PC-3 (cell line): ENCODE measurements at regions not wholly inside any gene's neighbourhood (a gene's known extent, or its start where the extent isn't known, plus 50 kb on each side); places are given as distances from the start of the nearest gene placed in this dataset.

ENCODE experiments used
- ATAC-seq: fragments of 200-7000 bp; cut with Tn5 transposase; 2 replicates; pipeline ENCODE4 v1.9.1; 2020; ENCODE audit warnings: mild to moderate bottlenecking, moderate library complexity
- BruUV-seq: library from RNA; stranded (reverse); fragments of 400-500 nt; replicated peaks from 2 replicates; lab custom pipeline; 2021; lab: Mats Ljungman, UMichigan
- CTCF ChIA-PET: fragments of 300-600 bp; sonication (Branson Sonifier 250); formaldehyde crosslinking; loops from one replicate; lab custom pipeline; 2022; ENCODE audit warnings: antibody characterized with exemption; lab: Charles Lee
- POLR2A ChIA-PET: fragments of 300-600 bp; sonication (Branson Sonifier 250); formaldehyde crosslinking; loops from one replicate; lab custom pipeline; 2022; ENCODE audit warnings: antibody characterized with exemption; ENCODE audit not compliant: unreplicated experiment; lab: Charles Lee
- DNase-seq: peaks from one replicate; pipeline ENCODE4 v3.0.0-alpha.2; 2015
- H2AFZ ChIP-seq: fragments of 300-600 bp; sonication (generic); 2 replicates; pipeline ENCODE4 v1.6.0; 2016; ENCODE audit warnings: antibody characterized with exemption, low read length
- H3F3A ChIP-seq: fragments of 300-600 bp; sonication (generic); one replicate; pipeline ENCODE4 v1.6.0; 2017; ENCODE audit warnings: antibody characterized with exemption, low read length, control low read depth, mild to moderate bottlenecking; ENCODE audit not compliant: unreplicated experiment
- H3K27ac ChIP-seq: fragments of 300-600 bp; sonication (generic); 2 replicates; pipeline ENCODE4 v1.5.1; 2016; ENCODE audit warnings: mild to moderate bottlenecking, low read length
- H3K27me3 ChIP-seq: fragments of 300-600 bp; sonication (generic); 2 replicates; pipeline ENCODE4 v1.6.1; 2016; ENCODE audit warnings: low read length, mixed read lengths
- H3K36me3 ChIP-seq: fragments of 300-600 bp; sonication (generic); 2 replicates; pipeline ENCODE4 v1.6.1; 2016; ENCODE audit warnings: low read depth, mixed run types, low read length, mixed read lengths
- H3K4me1 ChIP-seq: fragments of 300-600 bp; sonication (generic); 2 replicates; pipeline ENCODE4 v1.5.1; 2016; ENCODE audit warnings: low read length; ENCODE audit not compliant: insufficient read depth
- H3K4me2 ChIP-seq: fragments of 300-600 bp; sonication (generic); 2 replicates; pipeline ENCODE4 v1.6.0; 2016; ENCODE audit warnings: low read length
- H3K4me3 ChIP-seq: fragments of 300-600 bp; sonication (generic); 2 replicates; pipeline ENCODE4 v1.5.1; 2016; ENCODE audit warnings: mild to moderate bottlenecking, low read length, mixed read lengths
- H3K79me2 ChIP-seq: fragments of 300-600 bp; sonication (generic); 2 replicates; pipeline ENCODE4 v1.6.1; 2017; ENCODE audit warnings: low read length, mixed read lengths
- H3K9ac ChIP-seq: fragments of 300-600 bp; sonication (generic); 2 replicates; pipeline ENCODE4 v1.6.0; 2016; ENCODE audit warnings: mild to moderate bottlenecking, low read length
- H3K9me2 ChIP-seq: fragments of 300-600 bp; sonication (generic); replicated peaks from 2 replicates; pipeline ENCODE4 v1.6.1; 2016; ENCODE audit warnings: mixed run types, low read length, mixed read lengths
- H3K9me3 ChIP-seq: fragments of 300-600 bp; sonication (generic); 2 replicates; pipeline ENCODE4 v1.6.1; 2016; ENCODE audit warnings: low read length, mixed read lengths
- H4K20me1 ChIP-seq: fragments of 300-600 bp; sonication (generic); 2 replicates; pipeline ENCODE4 v1.6.1; 2016; ENCODE audit warnings: low read length, mixed read lengths
- EZH2 ChIP-seq: fragments of 300-600 bp; sonication (generic); IDR thresholded peaks from one replicate; pipeline ENCODE4 v1.6.1; 2017; ENCODE audit warnings: antibody characterized with exemption, mild to moderate bottlenecking, low read length; ENCODE audit not compliant: unreplicated experiment
- EZH2phosphoT487 ChIP-seq: fragments of 300-600 bp; sonication (generic); IDR thresholded peaks from 2 replicates; pipeline ENCODE4 v1.6.1; 2018; ENCODE audit warnings: mild to moderate bottlenecking, antibody characterized with exemption, low read length, borderline replicate concordance
- intact Hi-C: fragments of 100-400 bp; cut with micrococcal nuclease; formaldehyde crosslinking; loops from 2 replicates; pipeline ENCODE4 v1.9.0; 2023
- TF ChIP-seq, protein P1 (sequence below): fragments of 300-600 bp; sonication (generic); conservative IDR thresholded peaks from 2 replicates; pipeline ENCODE4 v1.5.1; 2017; ENCODE audit warnings: antibody characterized with exemption, low read depth, mild to moderate bottlenecking, low read length

- Histone ChIP-seq H3K27me3 (peaks cover 40% of the 10 kb centered on the region), H3K79me2 (no peaks in the 10 kb centered on the region), H3F3A (no peaks in the 10 kb centered on the region), H2AFZ (no peak overlapping the region), H3K27ac (no peak overlapping the region), H3K4me1 (no peaks in the 10 kb centered on the region), H3K9ac (no peak overlapping the region), H3K4me3 (no peak overlapping the region), H3K4me2 (no peak overlapping the region), H4K20me1 (no peaks in the 10 kb centered on the region), H3K9me3 (no peaks in the 10 kb centered on the region), H3K36me3 (no peaks in the 10 kb centered on the region), H3K9me2 (no peaks in the 10 kb centered on the region)
- no peak for ATAC-seq
- POLR2A ChIA-PET, result no interaction called here
- CTCF ChIA-PET, result no interaction called here
- no TSS peak for BruUV-seq
- TF ChIP-seq EZH2 (no peak), EZH2phosphoT487 (no peak)
- TF ChIP-seq, protein P1, sequence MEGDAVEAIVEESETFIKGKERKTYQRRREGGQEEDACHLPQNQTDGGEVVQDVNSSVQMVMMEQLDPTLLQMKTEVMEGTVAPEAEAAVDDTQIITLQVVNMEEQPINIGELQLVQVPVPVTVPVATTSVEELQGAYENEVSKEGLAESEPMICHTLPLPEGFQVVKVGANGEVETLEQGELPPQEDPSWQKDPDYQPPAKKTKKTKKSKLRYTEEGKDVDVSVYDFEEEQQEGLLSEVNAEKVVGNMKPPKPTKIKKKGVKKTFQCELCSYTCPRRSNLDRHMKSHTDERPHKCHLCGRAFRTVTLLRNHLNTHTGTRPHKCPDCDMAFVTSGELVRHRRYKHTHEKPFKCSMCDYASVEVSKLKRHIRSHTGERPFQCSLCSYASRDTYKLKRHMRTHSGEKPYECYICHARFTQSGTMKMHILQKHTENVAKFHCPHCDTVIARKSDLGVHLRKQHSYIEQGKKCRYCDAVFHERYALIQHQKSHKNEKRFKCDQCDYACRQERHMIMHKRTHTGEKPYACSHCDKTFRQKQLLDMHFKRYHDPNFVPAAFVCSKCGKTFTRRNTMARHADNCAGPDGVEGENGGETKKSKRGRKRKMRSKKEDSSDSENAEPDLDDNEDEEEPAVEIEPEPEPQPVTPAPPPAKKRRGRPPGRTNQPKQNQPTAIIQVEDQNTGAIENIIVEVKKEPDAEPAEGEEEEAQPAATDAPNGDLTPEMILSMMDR, result no peak
- intact Hi-C loops, result no loop called here
- no peak for DNase-seq
Observed at GRCh38 chr16:49061137-49061714, 220.4 kb downstream of the CBLN1 start.

DNA sequence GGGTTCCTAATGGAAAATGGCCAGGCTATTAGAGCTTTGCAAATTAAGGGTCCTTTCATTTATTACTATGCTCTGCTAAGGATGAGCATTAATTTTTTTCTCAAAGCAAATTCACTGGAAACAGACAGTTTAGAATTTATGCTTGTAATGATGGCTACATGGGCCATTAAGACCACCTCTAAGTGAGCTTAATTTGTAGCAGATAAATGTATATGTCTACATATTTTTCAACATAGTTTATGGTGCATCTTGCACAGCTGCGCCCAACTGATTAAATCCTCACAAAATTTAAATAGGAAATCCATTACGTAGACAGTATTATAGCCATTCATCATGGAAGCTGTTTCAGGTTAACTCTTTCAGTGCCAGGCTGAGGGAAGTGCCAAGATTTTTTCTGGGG, 220.9 kb downstream of the CBLN1 start:
- no peaks in the 10 kb centered on the region for H3K4me1 ChIP-seq
- intact Hi-C loops, result no loop called here
- no peaks in the 10 kb centered on the region for H3K9me3 ChIP-seq
- BruUV-seq, result no TSS peak
- no peak overlapping the region for H3K9ac ChIP-seq
- H3K27ac ChIP-seq, result no peak overlapping the region
- ChIA-PET CTCF (no interaction called here), POLR2A (no interaction called here)
- no peaks in the 10 kb centered on the region for H4K20me1 ChIP-seq
- H3K79me2 ChIP-seq, result no peaks in the 10 kb centered on the region
- H3F3A ChIP-seq, result no peaks in the 10 kb centered on the region
- no peak overlapping the region for H3K4me3 ChIP-seq
- no peaks in the 10 kb centered on the region for H3K9me2 ChIP-seq
- ATAC-seq (no peak), DNase-seq (no peak)
- TF ChIP-seq, protein P1, result no peak
- TF ChIP-seq EZH2phosphoT487 (no peak), EZH2 (no peak)
- no peak overlapping the region for H2AFZ ChIP-seq
- H3K36me3 ChIP-seq, result no peaks in the 10 kb centered on the region
- no peak overlapping the region for H3K4me2 ChIP-seq
- peaks cover 39% of the 10 kb centered on the region for H3K27me3 ChIP-seq

DNA sequence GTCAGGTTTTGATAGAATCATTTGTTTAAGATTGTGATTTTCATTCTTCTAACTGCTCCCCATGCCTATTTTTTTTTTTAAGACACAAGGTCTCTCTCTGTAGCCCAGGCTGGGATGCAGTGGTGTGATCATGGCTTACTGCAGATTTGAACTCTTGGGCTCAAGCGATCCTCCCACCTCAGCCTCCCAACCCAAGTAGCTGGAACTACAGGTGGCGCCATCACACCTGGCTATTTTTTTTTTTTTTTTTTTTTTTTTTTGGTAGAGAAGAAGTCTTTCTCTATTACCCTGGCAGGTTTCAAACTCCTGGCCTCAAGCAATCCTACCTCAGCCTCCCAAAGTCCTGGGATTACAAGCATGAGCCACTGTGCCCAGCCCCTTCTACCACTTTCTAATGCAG, 223.3 kb downstream of the CBLN1 start:
- ChIA-PET CTCF (no interaction called here), POLR2A (no interaction called here)
- TF ChIP-seq, protein P1, result no peak
- TF ChIP-seq EZH2phosphoT487, result no peak
- Histone ChIP-seq H4K20me1 (no peaks in the 10 kb centered on the region), H2AFZ (no peak overlapping the region), H3K4me2 (no peak overlapping the region), H3F3A (no peaks in the 10 kb centered on the region), H3K9me3 (no peaks in the 10 kb centered on the region), H3K79me2 (no peaks in the 10 kb centered on the region), H3K9me2 (no peaks in the 10 kb centered on the region), H3K4me3 (no peak overlapping the region), H3K27ac (no peak overlapping the region), H3K27me3 (peaks cover 25% of the 10 kb centered on the region), H3K36me3 (no peaks in the 10 kb centered on the region), H3K9ac (no peak overlapping the region), H3K4me1 (no peaks in the 10 kb centered on the region)
- no peak for ATAC-seq
- DNase-seq, result no peak
- BruUV-seq, result no TSS peak
- intact Hi-C loops, result no loop called here
